ENCODE measurements at regions not wholly inside any gene's neighbourhood (a gene's known extent, or its start where the extent isn't known, plus 50 kb on each side); places are given as distances from the start of the nearest gene placed in this dataset.

DNA sequence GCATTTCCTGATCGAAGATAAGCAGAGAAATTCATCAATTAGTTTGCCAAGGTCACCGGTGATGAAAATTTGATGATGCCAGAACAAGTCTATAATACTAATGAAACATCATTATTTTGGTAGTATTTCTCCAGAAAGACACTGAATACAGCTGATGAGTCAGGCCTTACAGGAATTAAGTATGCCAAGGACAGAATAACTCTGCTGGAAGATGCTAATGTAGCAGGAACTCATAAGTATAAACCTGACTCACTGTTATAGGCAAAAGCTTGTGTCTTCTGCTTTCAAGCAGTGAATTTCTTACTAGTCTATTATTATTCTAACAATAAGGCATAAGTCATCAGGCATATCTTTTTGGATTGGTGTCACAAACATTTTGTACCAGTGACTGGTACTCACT, 1825.1 kb upstream of the IGFBP7 start:
- Histone ChIP-seq H4K5ac (ENCODE audit: insufficient read length, low read depth, low read length) (no peak overlapping the region), H3K18ac (ENCODE audit: insufficient read length, low read depth, low read length) (no peak overlapping the region), H3K27me3 (ENCODE audit: insufficient read depth, low read length) (no peaks in the 10 kb centered on the region), H2BK15ac (ENCODE audit: low read depth, low read length) (no peak overlapping the region), H3K79me1 (ENCODE audit: insufficient read depth, low read depth, low read length, poor library complexity, severe bottlenecking) (no peaks in the 10 kb centered on the region), H4K91ac (ENCODE audit: insufficient read length, low read depth, low read length) (no peak overlapping the region), H3K4ac (ENCODE audit: low read depth, low read length) (no peak overlapping the region), H2BK20ac (ENCODE audit: low read depth, low read length, poor library complexity, severe bottlenecking) (no peak overlapping the region), H3K4me2 (ENCODE audit: insufficient read depth, insufficient read length, low read length) (no peak overlapping the region), H3K4me1 (ENCODE audit: insufficient read depth, low read length) (no peaks in the 10 kb centered on the region), H3K56ac (ENCODE audit: insufficient read length, low read depth, low read length) (no peak overlapping the region), H2AK5ac (ENCODE audit: insufficient read length, low read length) (no peak overlapping the region), H2BK5ac (ENCODE audit: insufficient read length, low read length) (no peak overlapping the region), H3T11ph (ENCODE audit: low read length) (no peak overlapping the region), H3K27ac (ENCODE audit: insufficient read length, low read depth, low read length) (no peak overlapping the region), H2BK12ac (ENCODE audit: insufficient read length, low read depth, low read length) (no peak overlapping the region), H4K20me1 (ENCODE audit: control insufficient read depth, insufficient read depth, insufficient read length) (no peaks in the 10 kb centered on the region), H3K9ac (ENCODE audit: extremely low read depth, insufficient read length, low read length) (no peak overlapping the region), H3K14ac (ENCODE audit: insufficient read depth, low read length) (no peak overlapping the region), H3K9me3 (ENCODE audit: control insufficient read depth, low read depth, low read length) (no peaks in the 10 kb centered on the region), H3K23me2 (ENCODE audit: insufficient read length, low read depth, low read length, poor library complexity, severe bottlenecking) (no peaks in the 10 kb centered on the region), H2AFZ (ENCODE audit: low read length) (no peak overlapping the region), H2BK120ac (ENCODE audit: low read depth, low read length, poor library complexity, severe bottlenecking) (no peak overlapping the region), H3K79me2 (ENCODE audit: insufficient read depth, low read length) (no peaks in the 10 kb centered on the region), H4K8ac (replicated peaks; ENCODE audit: insufficient read length, low read depth, low read length) (no peak overlapping the region), H3K23ac (ENCODE audit: insufficient read length, low read depth, low read length) (no peak overlapping the region)
- WGBS (ENCODE audit: extremely low coverage, insufficient read length, low lambda C conversion rate) = no CpG with 5 or more reads among the region's 2 CpGs
- TF ChIP-seq, protein P1, sequence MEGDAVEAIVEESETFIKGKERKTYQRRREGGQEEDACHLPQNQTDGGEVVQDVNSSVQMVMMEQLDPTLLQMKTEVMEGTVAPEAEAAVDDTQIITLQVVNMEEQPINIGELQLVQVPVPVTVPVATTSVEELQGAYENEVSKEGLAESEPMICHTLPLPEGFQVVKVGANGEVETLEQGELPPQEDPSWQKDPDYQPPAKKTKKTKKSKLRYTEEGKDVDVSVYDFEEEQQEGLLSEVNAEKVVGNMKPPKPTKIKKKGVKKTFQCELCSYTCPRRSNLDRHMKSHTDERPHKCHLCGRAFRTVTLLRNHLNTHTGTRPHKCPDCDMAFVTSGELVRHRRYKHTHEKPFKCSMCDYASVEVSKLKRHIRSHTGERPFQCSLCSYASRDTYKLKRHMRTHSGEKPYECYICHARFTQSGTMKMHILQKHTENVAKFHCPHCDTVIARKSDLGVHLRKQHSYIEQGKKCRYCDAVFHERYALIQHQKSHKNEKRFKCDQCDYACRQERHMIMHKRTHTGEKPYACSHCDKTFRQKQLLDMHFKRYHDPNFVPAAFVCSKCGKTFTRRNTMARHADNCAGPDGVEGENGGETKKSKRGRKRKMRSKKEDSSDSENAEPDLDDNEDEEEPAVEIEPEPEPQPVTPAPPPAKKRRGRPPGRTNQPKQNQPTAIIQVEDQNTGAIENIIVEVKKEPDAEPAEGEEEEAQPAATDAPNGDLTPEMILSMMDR (conservative IDR thresholded peaks at IDR 0.05) = no peak
- Mint-ChIP-seq H3K9me3 (peaks cover 6 to 7% of the 10 kb centered on the region in 2 experiments; a peak in 4 of 5 replicates), H3K36me3 (ENCODE audit: insufficient read depth in 1 of 3, low read depth in 3 of 3) (peaks cover 0 to 11% (median 4%) of the 10 kb centered on the region in 3 experiments; a peak in 4 of 7 replicates), H3K27me3 (ENCODE audit: low read depth) (no peaks in the 10 kb centered on the region), H3K27ac (no peak overlapping the region), H3K4me3 (no peak overlapping the region), H3K4me1 (peaks cover 0 to 5% of the 10 kb centered on the region in 2 experiments; a peak in 2 of 4 replicates)
- no peak for DNase-seq

Measured in H9 (cell line).